Stimulated activated naive CD8-positive, alpha-beta T cell treated with anti-CD3 and anti-CD28 coated beads, Interleukin-15, Interleukin-2, amounts not matched to agents 100 U/mL and 50 U/mL, for 24 hours (primary cell): ENCODE measurements at regions not wholly inside any gene's neighbourhood (a gene's known extent, or its start where the extent isn't known, plus 50 kb on each side); places are given as distances from the start of the nearest gene placed in this dataset.

Source experiments
- ATAC-seq: fragments of 150-1000 bp; cut with Tn5 transposase; one replicate; pipeline ENCODE4 v1.10.0; 2021
- DNase-seq: peaks from one replicate; pipeline ENCODE4 v3.0.0; 2021

GRCh38 chr4:167290678-167291077 lies 56.4 kb upstream of the SPOCK3 start:
- no peak for ATAC-seq
- DNase-seq, result no peak

DNA sequence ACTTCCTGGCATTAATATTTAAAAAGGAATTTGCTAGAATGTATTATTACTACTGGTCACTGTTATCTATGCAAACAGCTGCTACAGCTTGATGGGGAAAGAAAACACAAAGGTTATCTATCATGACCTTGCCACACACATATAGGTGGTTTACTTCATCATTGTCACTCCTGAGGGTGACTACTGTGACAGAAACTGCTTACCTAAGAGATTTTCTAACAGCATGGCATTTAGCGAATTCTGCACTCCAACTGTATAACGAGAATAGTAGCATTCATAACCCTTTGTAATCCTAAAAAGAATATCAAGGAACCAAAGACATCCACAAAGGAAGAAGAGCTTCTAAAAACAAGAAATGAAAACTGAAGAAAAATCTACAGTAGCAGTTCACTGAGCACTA lies 74.6 kb upstream of the SPOCK3 start:
- ATAC-seq (no peak), DNase-seq (no peak)

DNA sequence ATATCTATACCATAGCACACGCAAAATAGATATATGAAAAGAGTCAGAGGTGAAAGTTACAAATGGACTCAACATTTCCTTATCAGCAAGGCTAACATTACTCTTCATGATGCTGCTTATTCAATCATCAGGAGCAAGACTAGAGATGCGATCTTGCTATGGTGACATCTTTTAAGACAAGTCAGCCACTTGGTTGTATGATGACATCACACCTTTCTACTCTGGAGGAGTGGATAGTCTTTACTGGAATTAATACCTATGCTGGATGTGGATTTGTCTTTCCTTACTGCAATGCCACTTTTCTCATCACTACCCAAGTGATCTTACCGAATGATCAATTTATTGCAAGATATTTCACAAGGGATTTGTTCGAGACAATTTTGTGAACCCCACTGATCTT lies 87.0 kb upstream of the SPOCK3 start:
- no peak for DNase-seq
- no peak for ATAC-seq

GRCh38 chr4:167339781-167340180 lies 105.5 kb upstream of the SPOCK3 start:
- DNase-seq (no peak), ATAC-seq (no peak)

DNA sequence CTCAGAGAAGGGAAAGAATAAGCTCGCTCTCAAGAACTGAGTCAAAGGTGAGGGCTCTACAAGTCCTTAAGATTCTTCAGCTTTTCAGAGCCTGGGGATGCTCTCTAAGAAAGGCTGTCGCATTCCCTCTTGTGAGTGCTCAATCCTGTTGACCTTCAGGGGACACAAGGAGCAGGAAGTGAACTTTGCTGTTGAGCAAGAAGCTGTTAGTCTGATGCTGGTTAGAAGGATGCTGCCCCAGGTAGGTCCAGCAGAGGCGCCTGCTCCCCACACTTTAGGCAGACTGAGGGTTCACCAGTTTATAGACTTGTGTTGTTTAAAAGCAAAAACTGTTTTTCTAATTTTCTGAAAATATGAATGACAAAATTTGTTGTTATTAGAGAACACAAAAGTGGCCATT lies 125.4 kb upstream of the SPOCK3 start:
- no peak for DNase-seq
- ATAC-seq, result no peak

DNA sequence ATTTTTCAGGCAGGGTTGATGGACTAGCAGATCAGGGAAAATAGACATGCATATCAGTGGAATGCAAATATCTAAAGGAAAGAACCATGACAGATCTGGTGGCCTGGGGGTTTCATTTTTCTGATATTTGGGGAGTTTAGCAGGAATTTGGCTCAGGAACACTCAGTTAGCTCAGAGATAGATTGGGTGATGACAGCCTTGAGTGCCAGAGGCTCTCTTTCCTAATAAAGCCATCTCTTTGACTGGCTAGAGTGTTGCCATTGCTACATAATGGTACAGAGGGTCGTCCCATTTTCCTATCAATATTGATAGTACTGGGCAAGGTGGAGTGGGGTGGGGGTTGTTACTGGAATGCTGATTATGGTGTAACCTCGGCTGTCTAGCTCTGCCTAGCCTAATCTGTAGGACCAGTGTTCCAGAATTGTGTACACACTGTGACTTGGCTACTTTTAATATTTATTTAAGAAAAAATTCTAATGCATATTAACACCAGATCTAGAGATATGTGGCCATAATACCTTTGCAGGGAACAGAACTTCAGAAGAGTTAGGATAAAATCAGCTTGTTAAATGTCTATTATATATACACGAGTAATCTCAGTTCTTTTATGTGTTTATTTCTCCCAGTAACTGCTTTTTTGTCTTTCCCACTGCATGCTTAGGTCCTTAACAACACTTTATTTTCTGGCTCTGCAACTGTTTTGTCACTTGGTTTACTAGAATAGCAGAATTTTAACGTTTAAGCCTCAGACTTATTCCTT lies 145.0 kb upstream of the SPOCK3 start:
- ATAC-seq (no peak), DNase-seq (no peak)

DNA sequence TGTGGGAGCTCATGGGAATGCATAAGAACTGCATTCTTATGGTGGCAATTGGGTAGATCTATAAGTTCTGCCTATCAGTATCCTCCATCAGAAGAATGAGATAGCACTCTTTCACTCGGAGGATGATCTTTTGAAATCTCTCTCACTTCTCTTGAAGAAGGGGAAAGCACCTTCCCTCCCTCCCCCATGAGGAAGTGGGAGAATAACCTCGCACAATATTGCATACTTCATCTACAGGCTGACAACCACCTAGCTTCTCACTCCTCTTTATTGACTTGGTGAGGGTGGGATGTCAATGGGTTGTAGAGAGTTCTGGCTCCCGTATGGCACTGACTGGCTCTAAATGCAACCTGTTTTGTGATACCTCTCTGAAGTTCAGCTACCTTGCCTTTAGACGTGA lies 146.7 kb upstream of the SPOCK3 start:
- ATAC-seq (no peak), DNase-seq (no peak)

DNA sequence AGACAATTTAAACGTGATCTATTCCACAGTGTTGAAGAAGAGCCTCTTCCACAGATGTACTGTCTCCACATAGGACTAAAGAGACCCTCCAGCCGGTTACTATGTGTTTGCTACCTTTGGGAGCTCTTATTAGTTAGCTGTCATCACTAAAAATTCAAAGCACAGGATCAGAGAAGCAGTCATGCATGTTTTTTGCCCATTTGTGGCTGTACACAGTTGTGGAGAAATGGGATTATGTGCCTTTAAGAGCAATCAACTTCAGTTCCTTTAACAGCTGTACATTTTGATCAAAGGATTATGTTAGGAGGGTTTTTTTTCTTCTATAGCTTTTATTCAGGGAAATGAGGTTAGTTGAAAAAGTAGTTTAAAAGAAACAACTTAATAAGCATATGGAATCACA lies 149.0 kb upstream of the SPOCK3 start:
- DNase-seq (no peak), ATAC-seq (no peak)

GRCh38 chr4:167397586-167397985 lies 163.3 kb upstream of the SPOCK3 start:
- no peak for DNase-seq
- ATAC-seq, result no peak

- DNase-seq (no peak), ATAC-seq (no peak)
These were observed 164.9 kb upstream of the SPOCK3 start for GRCh38 chr4:167399201-167399600.

DNA sequence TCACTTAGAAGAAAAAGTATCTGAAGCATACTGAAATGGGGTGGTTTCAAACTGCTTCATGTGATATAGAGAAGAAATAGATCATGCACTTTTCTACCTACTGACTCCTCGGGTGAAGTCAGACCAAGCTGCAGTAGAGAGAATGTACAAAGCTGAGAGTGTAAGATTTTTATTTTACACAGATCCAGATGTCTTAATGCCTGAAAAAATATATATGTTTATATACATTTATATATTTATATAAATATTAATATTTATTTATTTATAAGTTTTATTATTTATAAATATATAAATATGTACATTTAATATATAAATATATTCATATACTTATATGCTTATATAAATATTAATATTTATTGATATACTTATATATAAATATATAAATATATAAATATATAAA lies 171.9 kb upstream of the SPOCK3 start:
- ATAC-seq, result no peak
- DNase-seq, result no peak

- DNase-seq (no peak), ATAC-seq (no peak)
These were observed 181.2 kb upstream of the SPOCK3 start for GRCh38 chr4:167415461-167415860.

GRCh38 chr4:167419468-167420140 lies 185.3 kb upstream of the SPOCK3 start:
- DNase-seq (no peak), ATAC-seq (no peak)

DNA sequence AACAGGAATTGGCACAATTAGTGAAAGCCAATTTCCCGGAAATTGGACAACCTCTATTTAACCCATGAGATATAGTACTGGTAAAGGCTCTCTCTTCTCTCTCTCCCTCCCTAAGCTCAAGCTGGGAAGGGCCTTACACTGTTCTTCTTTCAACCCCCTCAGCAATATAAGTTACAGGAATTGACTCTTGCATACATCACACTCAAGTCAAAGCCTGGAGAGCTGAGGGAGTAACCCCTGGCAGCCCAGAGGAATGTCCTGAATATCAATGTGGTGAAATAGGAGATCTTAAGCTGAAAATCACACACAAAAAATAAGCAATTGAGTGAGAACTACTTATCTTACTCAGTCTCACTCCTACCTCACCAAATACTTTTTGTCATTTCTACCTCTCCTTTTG lies 186.9 kb upstream of the SPOCK3 start:
- DNase-seq (no peak), ATAC-seq (no peak)

DNA sequence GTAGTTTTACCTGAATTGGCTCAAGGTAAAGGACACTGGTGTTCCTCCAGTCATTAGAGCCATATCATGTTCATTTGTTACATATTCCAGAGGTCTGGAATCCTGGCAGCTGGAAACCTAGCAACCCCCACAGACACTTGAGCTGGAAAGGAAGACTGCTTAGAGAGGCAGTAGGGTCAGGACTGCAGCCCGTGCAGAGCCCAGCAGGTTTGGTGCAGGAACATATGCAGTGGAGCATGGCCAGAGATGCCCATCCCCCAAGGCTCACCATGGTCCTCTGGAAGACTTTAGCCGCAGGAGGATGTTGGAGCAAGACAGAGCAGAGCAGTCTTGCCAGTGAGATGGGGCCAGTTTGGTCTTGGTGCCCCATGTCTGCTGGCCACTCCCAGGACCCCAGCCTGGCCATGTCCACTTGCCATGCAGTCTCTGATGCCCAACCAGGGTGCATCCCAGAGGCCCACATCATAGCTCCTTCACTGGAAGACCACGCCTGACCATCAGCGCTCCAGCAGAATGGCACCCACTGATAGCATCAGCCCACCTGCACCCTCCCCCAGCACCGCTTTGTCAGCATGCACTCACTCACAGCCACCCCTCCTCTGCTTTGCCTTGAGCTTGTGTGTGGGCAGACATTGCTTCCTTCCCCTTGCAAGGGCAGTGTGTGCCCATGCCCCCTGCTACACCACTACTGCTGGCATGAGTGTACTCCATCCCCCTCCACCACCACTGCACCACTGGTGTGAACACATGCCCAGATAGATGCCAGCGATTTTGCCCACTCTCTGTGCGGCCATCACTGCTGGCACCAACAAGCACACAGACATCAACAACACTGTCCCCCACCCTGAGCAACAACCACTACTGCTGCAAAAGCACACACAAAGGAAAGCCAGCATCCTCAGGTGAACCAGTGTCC lies 190.3 kb upstream of the SPOCK3 start:
- ATAC-seq, result no peak
- no peak for DNase-seq

DNA sequence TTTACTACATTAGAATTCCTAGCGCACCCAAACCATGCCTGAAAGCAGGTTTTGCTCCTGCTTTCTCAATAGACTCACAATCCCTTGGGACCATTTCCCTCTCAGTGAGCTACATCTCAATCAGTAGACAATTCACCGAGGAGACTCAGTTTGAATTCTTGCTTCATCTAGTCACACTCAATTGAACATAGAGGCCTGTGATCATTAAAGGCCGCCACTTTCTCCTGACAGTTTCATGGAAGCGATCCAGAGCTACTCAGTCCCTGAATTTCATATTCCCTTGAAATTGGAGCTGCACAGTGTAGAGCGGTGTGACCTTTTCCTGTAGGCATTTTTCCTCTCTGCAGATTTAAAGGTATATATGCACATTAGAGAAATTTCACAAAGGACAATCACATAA lies 193.9 kb upstream of the SPOCK3 start:
- no peak for DNase-seq
- no peak for ATAC-seq

DNA sequence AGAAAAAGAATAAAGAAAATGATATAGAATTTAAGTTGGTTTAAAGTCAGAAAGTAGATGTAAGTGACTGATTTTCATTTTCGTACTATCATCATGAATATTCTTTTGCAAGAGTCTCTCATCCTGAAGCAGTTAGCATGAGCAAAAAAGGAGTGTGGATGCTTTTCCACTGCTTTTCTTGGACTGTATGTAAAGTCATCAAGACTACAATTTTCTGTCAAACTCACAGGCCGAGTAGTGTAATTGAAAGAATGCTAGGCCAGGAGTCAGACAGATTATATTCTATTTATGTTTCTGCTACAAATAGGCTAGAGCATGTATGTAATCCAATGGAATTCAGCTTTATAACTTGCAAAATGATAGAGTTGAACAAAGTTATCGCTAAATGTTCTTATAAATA lies 197.1 kb upstream of the SPOCK3 start:
- DNase-seq (no peak), ATAC-seq (no peak)

- DNase-seq, result no peak
These were observed 201.5 kb upstream of the SPOCK3 start for GRCh38 chr4:167435786-167436185.

DNA sequence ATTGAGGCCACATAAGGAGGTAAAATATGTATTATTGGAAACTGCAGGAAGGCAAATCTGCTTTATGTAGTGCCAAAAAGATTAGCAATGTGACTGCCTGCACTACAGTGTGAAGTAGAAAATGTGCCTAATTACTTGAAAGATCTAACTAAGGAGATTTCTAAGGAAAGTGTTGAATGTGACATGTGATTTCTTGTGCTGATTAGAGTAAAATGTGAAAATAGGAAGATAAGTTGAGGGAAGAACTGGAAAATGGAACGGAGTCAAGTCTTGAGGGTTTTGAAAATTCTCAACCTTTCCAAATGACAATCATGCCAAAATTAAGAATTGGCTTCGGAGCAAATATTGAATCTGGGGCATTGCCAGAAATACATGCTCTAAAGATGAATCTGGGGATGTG lies 209.5 kb upstream of the SPOCK3 start:
- DNase-seq (no peak), ATAC-seq (no peak)

More at GRCh38 chr4:167435786-167436185, 201.5 kb upstream of the SPOCK3 start:
- no peak for ATAC-seq

DNA sequence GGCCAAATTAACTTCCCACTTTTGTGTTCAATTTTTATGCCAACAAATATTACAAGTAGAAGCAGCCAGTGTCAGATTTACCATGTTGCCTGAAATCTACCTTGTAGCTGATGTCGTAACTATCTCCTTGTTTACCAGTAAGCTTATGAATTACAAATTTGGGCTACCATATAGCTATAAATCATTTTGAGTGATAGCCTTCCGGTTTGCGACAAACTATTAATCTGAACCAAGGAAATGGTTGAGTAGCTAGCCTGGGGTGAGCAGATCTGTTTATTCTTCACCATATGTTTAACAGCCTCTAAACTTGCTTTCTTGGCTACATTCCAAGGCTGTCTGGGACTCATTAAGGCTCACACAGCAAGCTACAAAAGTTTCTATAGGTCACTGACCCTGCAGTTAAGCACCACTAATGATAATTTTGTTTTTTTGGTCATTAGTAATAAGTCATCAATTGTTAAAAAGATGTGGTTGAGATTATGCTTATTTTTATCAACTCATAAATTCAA lies 218.7 kb upstream of the SPOCK3 start:
- no peak for DNase-seq
- no peak for ATAC-seq

DNA sequence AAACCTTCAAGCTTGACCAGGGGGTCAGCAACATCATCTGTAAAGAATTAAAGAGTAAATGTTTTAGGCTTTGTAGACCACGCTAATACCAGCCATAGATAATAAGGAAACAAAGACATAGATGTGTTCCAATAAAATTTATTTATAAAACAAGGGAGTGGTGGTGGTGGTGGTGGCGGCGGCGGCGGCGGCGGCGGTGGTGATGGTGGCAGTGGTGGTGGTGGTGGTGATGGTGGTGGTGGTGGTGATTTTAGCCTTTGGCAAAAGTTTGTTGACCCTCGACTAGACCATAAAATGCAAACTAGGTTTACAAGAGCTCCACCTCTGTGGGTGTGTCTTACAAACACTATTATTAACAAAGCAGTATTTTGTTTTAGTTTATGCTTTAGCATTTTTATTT lies 222.3 kb upstream of the SPOCK3 start:
- ATAC-seq (no peak), DNase-seq (no peak)

- ATAC-seq (no peak), DNase-seq (no peak)
These were observed 235.1 kb upstream of the SPOCK3 start for GRCh38 chr4:167469436-167469835.

- no peak for ATAC-seq
- no peak for DNase-seq
These were observed 241.7 kb upstream of the SPOCK3 start for GRCh38 chr4:167475951-167476350.
